ENCODE measurements at regions not wholly inside any gene's neighbourhood (a gene's known extent, or its start where the extent isn't known, plus 50 kb on each side); places are given as distances from the start of the nearest gene placed in this dataset.

DNA sequence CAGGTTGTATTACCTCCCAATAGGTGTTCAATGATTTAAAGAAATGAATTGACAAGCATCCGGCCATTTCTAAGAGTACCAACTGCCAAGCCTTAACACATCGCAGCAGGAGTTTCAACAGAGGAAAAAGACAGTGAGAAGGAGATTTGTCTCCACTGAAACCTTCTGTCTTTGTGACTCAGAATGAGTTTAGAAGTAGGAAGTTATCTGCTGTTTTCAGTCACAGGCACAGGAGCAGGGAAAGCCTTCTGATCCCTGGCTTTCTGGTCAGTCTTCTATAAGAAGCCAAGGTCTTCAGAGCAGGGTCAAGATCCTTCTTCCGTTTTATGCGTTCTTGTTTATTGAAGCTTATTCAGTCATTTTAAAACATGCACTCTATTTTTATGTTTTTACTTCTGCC is 390.7 kb upstream of the PCSK5 start:
- H3T11ph ChIP-seq (ENCODE audit: low read length) = no peak overlapping the region
- no peaks in the 10 kb centered on the region for H3K9me3 ChIP-seq (ENCODE audit: control insufficient read depth, low read depth, low read length)
- H2AFZ ChIP-seq (ENCODE audit: low read length) = no peak overlapping the region
- no peak overlapping the region for H2BK20ac ChIP-seq (ENCODE audit: low read depth, low read length, poor library complexity, severe bottlenecking)
- no peak overlapping the region for H2BK15ac ChIP-seq (ENCODE audit: low read depth, low read length)
- Mint-ChIP-seq H3K27ac (no peak overlapping the region), H3K4me3 (no peak overlapping the region), H3K27me3 (ENCODE audit: low read depth) (no peaks in the 10 kb centered on the region), H3K4me1 (no peaks in the 10 kb centered on the region), H3K9me3 (no peaks in the 10 kb centered on the region), H3K36me3 (ENCODE audit: insufficient read depth in 1 of 3, low read depth in 3 of 3) (no peaks in the 10 kb centered on the region)
- no peak overlapping the region for H2BK5ac ChIP-seq (ENCODE audit: insufficient read length, low read length)
- no peak overlapping the region for H4K5ac ChIP-seq (ENCODE audit: insufficient read length, low read depth, low read length)
- H2BK120ac ChIP-seq (ENCODE audit: low read depth, low read length, poor library complexity, severe bottlenecking) = no peak overlapping the region
- H3K4ac ChIP-seq (ENCODE audit: low read depth, low read length) = no peak overlapping the region
- no peak overlapping the region for H4K91ac ChIP-seq (ENCODE audit: insufficient read length, low read depth, low read length)
- no peak overlapping the region for H3K56ac ChIP-seq (ENCODE audit: insufficient read length, low read depth, low read length)
- H3K27ac ChIP-seq (ENCODE audit: insufficient read length, low read depth, low read length) = no peak overlapping the region
- H2BK12ac ChIP-seq (ENCODE audit: insufficient read length, low read depth, low read length) = no peak overlapping the region
- no peaks in the 10 kb centered on the region for H3K79me2 ChIP-seq (ENCODE audit: insufficient read depth, low read length)
- TF ChIP-seq, protein P1, sequence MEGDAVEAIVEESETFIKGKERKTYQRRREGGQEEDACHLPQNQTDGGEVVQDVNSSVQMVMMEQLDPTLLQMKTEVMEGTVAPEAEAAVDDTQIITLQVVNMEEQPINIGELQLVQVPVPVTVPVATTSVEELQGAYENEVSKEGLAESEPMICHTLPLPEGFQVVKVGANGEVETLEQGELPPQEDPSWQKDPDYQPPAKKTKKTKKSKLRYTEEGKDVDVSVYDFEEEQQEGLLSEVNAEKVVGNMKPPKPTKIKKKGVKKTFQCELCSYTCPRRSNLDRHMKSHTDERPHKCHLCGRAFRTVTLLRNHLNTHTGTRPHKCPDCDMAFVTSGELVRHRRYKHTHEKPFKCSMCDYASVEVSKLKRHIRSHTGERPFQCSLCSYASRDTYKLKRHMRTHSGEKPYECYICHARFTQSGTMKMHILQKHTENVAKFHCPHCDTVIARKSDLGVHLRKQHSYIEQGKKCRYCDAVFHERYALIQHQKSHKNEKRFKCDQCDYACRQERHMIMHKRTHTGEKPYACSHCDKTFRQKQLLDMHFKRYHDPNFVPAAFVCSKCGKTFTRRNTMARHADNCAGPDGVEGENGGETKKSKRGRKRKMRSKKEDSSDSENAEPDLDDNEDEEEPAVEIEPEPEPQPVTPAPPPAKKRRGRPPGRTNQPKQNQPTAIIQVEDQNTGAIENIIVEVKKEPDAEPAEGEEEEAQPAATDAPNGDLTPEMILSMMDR (conservative IDR thresholded peaks at IDR 0.05) = no peak
- no peaks in the 10 kb centered on the region for H4K20me1 ChIP-seq (ENCODE audit: control insufficient read depth, insufficient read depth, insufficient read length)
- no peak overlapping the region for H2AK5ac ChIP-seq (ENCODE audit: insufficient read length, low read length)
- no peak overlapping the region for H3K4me2 ChIP-seq (ENCODE audit: insufficient read depth, insufficient read length, low read length)
- H3K9ac ChIP-seq (ENCODE audit: extremely low read depth, insufficient read length, low read length) = no peak overlapping the region
- no peak for DNase-seq
- no peak overlapping the region for H3K23ac ChIP-seq (ENCODE audit: insufficient read length, low read depth, low read length)
- no peak overlapping the region for H4K8ac ChIP-seq (replicated peaks; ENCODE audit: insufficient read length, low read depth, low read length)
- no CpG with 5 or more reads among the region's 4 CpGs for WGBS (ENCODE audit: extremely low coverage, insufficient read length, low lambda C conversion rate)
- H3K4me1 ChIP-seq (ENCODE audit: insufficient read depth, low read length) = no peaks in the 10 kb centered on the region
- no peaks in the 10 kb centered on the region for H3K23me2 ChIP-seq (ENCODE audit: insufficient read length, low read depth, low read length, poor library complexity, severe bottlenecking)
- H3K14ac ChIP-seq (ENCODE audit: insufficient read depth, low read length) = no peak overlapping the region
- no peak overlapping the region for H3K18ac ChIP-seq (ENCODE audit: insufficient read length, low read depth, low read length)
- no peaks in the 10 kb centered on the region for H3K27me3 ChIP-seq (ENCODE audit: insufficient read depth, low read length)
- no peaks in the 10 kb centered on the region for H3K79me1 ChIP-seq (ENCODE audit: insufficient read depth, low read depth, low read length, poor library complexity, severe bottlenecking)

Measured in H9 (cell line).